T-helper 17 cell (primary cell): ENCODE measurements at regions not wholly inside any gene's neighbourhood (a gene's known extent, or its start where the extent isn't known, plus 50 kb on each side); places are given as distances from the start of the nearest gene placed in this dataset.

Experiments used
- ATAC-seq: fragments of 150-1000 bp; cut with Tn5 transposase; 2 replicates; pipeline ENCODE4 v1.10.0; 2021; ENCODE audit warnings: mild to moderate bottlenecking, moderate library complexity
- DNase-seq, 3 donors: peaks; one replicate each; pipeline versions ENCODE4 v3.0.0 to v3.0.0-alpha.2; 2020 to 2021
- H3K9me3 ChIP-seq: one replicate; pipeline ENCODE4 v1.7.0; 2013; ENCODE audit warnings: low read length, mild to moderate bottlenecking; ENCODE audit not compliant: control insufficient read depth, poor library complexity, severe bottlenecking
- H3K27ac Mint-ChIP-seq: one replicate; pipeline ENCODE4 v1.8.0; 2022; ENCODE audit warnings: mild to moderate bottlenecking, moderate library complexity, mixed read lengths
- H3K27me3 Mint-ChIP-seq: one replicate; pipeline ENCODE4 v1.8.0; 2022; ENCODE audit warnings: mixed read lengths
- H3K36me3 Mint-ChIP-seq: one replicate; pipeline ENCODE4 v1.8.0; 2022; ENCODE audit warnings: low read depth, mixed read lengths
- H3K4me1 Mint-ChIP-seq: one replicate; pipeline ENCODE4 v1.8.0; 2022; ENCODE audit warnings: mild to moderate bottlenecking, mixed read lengths
- H3K4me3 Mint-ChIP-seq: one replicate; pipeline ENCODE4 v1.8.0; 2022; ENCODE audit warnings: mild to moderate bottlenecking, moderate library complexity, mixed read lengths

- H3K9me3 ChIP-seq = no peaks in the 10 kb centered on the region
- H3K4me3 Mint-ChIP-seq = no peak overlapping the region
- ATAC-seq (no peak), DNase-seq (no peak)
- no peak overlapping the region for H3K27ac Mint-ChIP-seq
- H3K36me3 Mint-ChIP-seq = no peaks in the 10 kb centered on the region
- no peaks in the 10 kb centered on the region for H3K27me3 Mint-ChIP-seq
- no peaks in the 10 kb centered on the region for H3K4me1 Mint-ChIP-seq
Observed at GRCh38 chr2:181334158-181334826, 122.9 kb upstream of the ITGA4 start.

GRCh38 chr2:181340891-181341290 is 116.3 kb upstream of the ITGA4 start:
- no peaks in the 10 kb centered on the region for H3K9me3 ChIP-seq
- ATAC-seq (no peak), DNase-seq (no peak)
- H3K27me3 Mint-ChIP-seq = no peaks in the 10 kb centered on the region
- H3K36me3 Mint-ChIP-seq = no peaks in the 10 kb centered on the region
- H3K27ac Mint-ChIP-seq = no peak overlapping the region
- H3K4me1 Mint-ChIP-seq = no peaks in the 10 kb centered on the region
- H3K4me3 Mint-ChIP-seq = no peak overlapping the region

GRCh38 chr2:181341855-181342600 is 115.2 kb upstream of the ITGA4 start:
- no peaks in the 10 kb centered on the region for H3K9me3 ChIP-seq
- Mint-ChIP-seq H3K4me3 (no peak overlapping the region), H3K4me1 (no peaks in the 10 kb centered on the region), H3K27me3 (no peaks in the 10 kb centered on the region), H3K36me3 (no peaks in the 10 kb centered on the region), H3K27ac (no peak overlapping the region)
- DNase-seq = no peak
- ATAC-seq = no peak

- H3K27ac Mint-ChIP-seq = no peak overlapping the region
- H3K4me3 Mint-ChIP-seq = no peak overlapping the region
- H3K9me3 ChIP-seq = no peaks in the 10 kb centered on the region
- H3K4me1 Mint-ChIP-seq = peaks cover 3% of the 10 kb centered on the region
- H3K27me3 Mint-ChIP-seq = no peaks in the 10 kb centered on the region
- H3K36me3 Mint-ChIP-seq = peaks cover 2% of the 10 kb centered on the region
- ATAC-seq = no peak
- no peak for DNase-seq
Observed at GRCh38 chr2:181348107-181348837, 108.9 kb upstream of the ITGA4 start.

GRCh38 chr2:181352158-181352557 is 105.0 kb upstream of the ITGA4 start:
- no peak for DNase-seq
- no peaks in the 10 kb centered on the region for H3K9me3 ChIP-seq
- Mint-ChIP-seq H3K36me3 (peaks cover 2% of the 10 kb centered on the region), H3K4me3 (no peak overlapping the region), H3K4me1 (peaks cover 3% of the 10 kb centered on the region), H3K27me3 (no peaks in the 10 kb centered on the region), H3K27ac (no peak overlapping the region)
- ATAC-seq = no peak

GRCh38 chr2:181354626-181355025 is 102.6 kb upstream of the ITGA4 start:
- no peak overlapping the region for H3K27ac Mint-ChIP-seq
- no peaks in the 10 kb centered on the region for H3K4me1 Mint-ChIP-seq
- no peak for DNase-seq
- no peak for ATAC-seq
- H3K27me3 Mint-ChIP-seq = no peaks in the 10 kb centered on the region
- H3K36me3 Mint-ChIP-seq = peaks cover 2% of the 10 kb centered on the region
- no peak overlapping the region for H3K4me3 Mint-ChIP-seq
- no peaks in the 10 kb centered on the region for H3K9me3 ChIP-seq

GRCh38 chr2:181356526-181357130 is 100.6 kb upstream of the ITGA4 start:
- Mint-ChIP-seq H3K27me3 (no peaks in the 10 kb centered on the region), H3K27ac (no peak overlapping the region), H3K4me1 (no peaks in the 10 kb centered on the region), H3K36me3 (no peaks in the 10 kb centered on the region), H3K4me3 (no peak overlapping the region)
- DNase-seq (no peak), ATAC-seq (no peak)
- H3K9me3 ChIP-seq = no peaks in the 10 kb centered on the region

- H3K27me3 Mint-ChIP-seq = no peaks in the 10 kb centered on the region
- no peak overlapping the region for H3K27ac Mint-ChIP-seq
- H3K9me3 ChIP-seq = no peaks in the 10 kb centered on the region
- DNase-seq = no peak
- H3K4me3 Mint-ChIP-seq = no peak overlapping the region
- ATAC-seq = no peak
- no peaks in the 10 kb centered on the region for H3K36me3 Mint-ChIP-seq
- H3K4me1 Mint-ChIP-seq = no peaks in the 10 kb centered on the region
Observed at GRCh38 chr2:181357979-181358378, 99.2 kb upstream of the ITGA4 start.

GRCh38 chr2:181362561-181362960 is 94.6 kb upstream of the ITGA4 start:
- Mint-ChIP-seq H3K36me3 (no peaks in the 10 kb centered on the region), H3K4me1 (no peaks in the 10 kb centered on the region), H3K27me3 (no peaks in the 10 kb centered on the region), H3K4me3 (no peak overlapping the region), H3K27ac (no peak overlapping the region)
- ATAC-seq (no peak), DNase-seq (no peak)
- H3K9me3 ChIP-seq = no peaks in the 10 kb centered on the region

GRCh38 chr2:181363164-181363563 is 94.0 kb upstream of the ITGA4 start:
- H3K27me3 Mint-ChIP-seq = no peaks in the 10 kb centered on the region
- ATAC-seq (no peak), DNase-seq (no peak)
- H3K4me3 Mint-ChIP-seq = no peak overlapping the region
- H3K27ac Mint-ChIP-seq = no peak overlapping the region
- no peaks in the 10 kb centered on the region for H3K36me3 Mint-ChIP-seq
- no peaks in the 10 kb centered on the region for H3K4me1 Mint-ChIP-seq
- no peaks in the 10 kb centered on the region for H3K9me3 ChIP-seq

GRCh38 chr2:181364492-181365170 is 92.6 kb upstream of the ITGA4 start:
- Mint-ChIP-seq H3K36me3 (no peaks in the 10 kb centered on the region), H3K27ac (no peak overlapping the region), H3K27me3 (no peaks in the 10 kb centered on the region), H3K4me3 (no peak overlapping the region), H3K4me1 (no peaks in the 10 kb centered on the region)
- no peaks in the 10 kb centered on the region for H3K9me3 ChIP-seq
- no peak for ATAC-seq
- DNase-seq = no peak

- no peak for ATAC-seq
- Mint-ChIP-seq H3K36me3 (no peaks in the 10 kb centered on the region), H3K4me1 (peaks cover 2% of the 10 kb centered on the region), H3K4me3 (no peak overlapping the region), H3K27ac (no peak overlapping the region), H3K27me3 (no peaks in the 10 kb centered on the region)
- no peak for DNase-seq
- H3K9me3 ChIP-seq = no peaks in the 10 kb centered on the region
Observed at GRCh38 chr2:181366675-181367175, 90.5 kb upstream of the ITGA4 start.

GRCh38 chr2:181367411-181367810 is 89.8 kb upstream of the ITGA4 start:
- H3K27me3 Mint-ChIP-seq = no peaks in the 10 kb centered on the region
- H3K9me3 ChIP-seq = no peaks in the 10 kb centered on the region
- DNase-seq (no peak), ATAC-seq (no peak)
- H3K4me1 Mint-ChIP-seq = peaks cover 4% of the 10 kb centered on the region
- no peak overlapping the region for H3K4me3 Mint-ChIP-seq
- no peaks in the 10 kb centered on the region for H3K36me3 Mint-ChIP-seq
- no peak overlapping the region for H3K27ac Mint-ChIP-seq
